HAP-1 (cell line): ENCODE measurements at regions not wholly inside any gene's neighbourhood (a gene's known extent, or its start where the extent isn't known, plus 50 kb on each side); places are given as distances from the start of the nearest gene placed in this dataset.
"Not testable (repeated sequence)": the region's sequence is repeated elsewhere in the genome, so short reads cannot be mapped to it uniquely, and the experiment has no call there.

ENCODE experiments used
- DNase-seq, 2 experiments: peaks; one replicate each; pipeline ENCODE4 v3.0.0-alpha.2; 2016 to 2020; ENCODE audit warnings: low spot score in 2 of 2
- H3K27me3 ChIP-seq: fragments of 250-450 bp; sonication (Bioruptor Pico); 2 replicates; pipeline ENCODE4 v1.5.1; 2020; ENCODE audit warnings: low read depth, mild to moderate bottlenecking, moderate library complexity
- H3K36me3 ChIP-seq: fragments of 250-450 bp; sonication (Bioruptor Pico); replicated peaks from 2 replicates; pipeline ENCODE4 v1.5.1; 2020; ENCODE audit warnings: mild to moderate bottlenecking
- H3K4me1 ChIP-seq: fragments of 250-450 bp; sonication (Bioruptor Pico); 2 replicates; pipeline ENCODE4 v1.5.1; 2020; ENCODE audit warnings: mild to moderate bottlenecking
- H3K4me3 ChIP-seq: fragments of 250-450 bp; sonication (Bioruptor Pico); 2 replicates; pipeline ENCODE4 v1.5.1; 2020; ENCODE audit warnings: mild to moderate bottlenecking, moderate library complexity
- H3K9me3 ChIP-seq: fragments of 250-450 bp; sonication (Bioruptor Pico); 2 replicates; pipeline ENCODE4 v1.5.1; 2020; ENCODE audit warnings: mild to moderate bottlenecking, moderate library complexity
- in situ Hi-C: fragments of 300-500 bp; cut with MboI; formaldehyde crosslinking; loops from 3 replicates; pipeline ENCODE4 v1.14.3; 2020; ENCODE audit warnings: low sequenced_read_pairs, inconsistent platforms, mixed read lengths

GRCh38 chr1:102821707-102822106 is 286.6 kb downstream of the COL11A1 start:
- in situ Hi-C loops: no loop called here
- no peaks in the 10 kb centered on the region; the same call in 1 of the 2 replicates for H3K9me3 ChIP-seq
- H3K36me3 ChIP-seq: no peaks in the 10 kb centered on the region
- no peak for DNase-seq
- H3K4me3 ChIP-seq: no peak overlapping the region
- no peaks in the 10 kb centered on the region for H3K27me3 ChIP-seq
- H3K4me1 ChIP-seq: no peaks in the 10 kb centered on the region

GRCh38 chr1:102800406-102800805 is 307.9 kb downstream of the COL11A1 start:
- Histone ChIP-seq H3K9me3 (no peaks in the 10 kb centered on the region), H3K27me3 (no peaks in the 10 kb centered on the region), H3K4me1 (no peaks in the 10 kb centered on the region), H3K36me3 (no peaks in the 10 kb centered on the region), H3K4me3 (no peak overlapping the region)
- in situ Hi-C loops: no loop called here
- no peak for DNase-seq

GRCh38 chr1:102799496-102799895 is 308.8 kb downstream of the COL11A1 start:
- H3K4me3 ChIP-seq: no peak overlapping the region
- DNase-seq: no peak
- no peaks in the 10 kb centered on the region for H3K27me3 ChIP-seq
- no peaks in the 10 kb centered on the region for H3K9me3 ChIP-seq
- no peaks in the 10 kb centered on the region for H3K4me1 ChIP-seq
- in situ Hi-C loops: no loop called here
- H3K36me3 ChIP-seq: no peaks in the 10 kb centered on the region

- Histone ChIP-seq H3K4me1 (no peaks in the 10 kb centered on the region), H3K4me3 (no peak overlapping the region), H3K9me3 (no peaks in the 10 kb centered on the region), H3K27me3 (no peaks in the 10 kb centered on the region), H3K36me3 (no peaks in the 10 kb centered on the region)
- in situ Hi-C loops: no loop called here
- no peak for DNase-seq
These were observed 309.6 kb downstream of the COL11A1 start for GRCh38 chr1:102798718-102799117.

GRCh38 chr1:102796429-102796828 is 311.9 kb downstream of the COL11A1 start:
- in situ Hi-C loops: no loop called here
- DNase-seq: no peak
- H3K9me3 ChIP-seq: no peaks in the 10 kb centered on the region
- H3K36me3 ChIP-seq: no peaks in the 10 kb centered on the region
- no peak overlapping the region for H3K4me3 ChIP-seq
- no peaks in the 10 kb centered on the region for H3K27me3 ChIP-seq
- H3K4me1 ChIP-seq: no peaks in the 10 kb centered on the region

- Histone ChIP-seq H3K36me3 (no peaks in the 10 kb centered on the region), H3K4me1 (no peaks in the 10 kb centered on the region), H3K4me3 (no peak overlapping the region), H3K27me3 (no peaks in the 10 kb centered on the region), H3K9me3 (no peaks in the 10 kb centered on the region)
- in situ Hi-C loops: no loop called here
- no peak for DNase-seq
These were observed 317.3 kb downstream of the COL11A1 start for GRCh38 chr1:102790997-102791396.

- in situ Hi-C loops, H3K36me3 ChIP-seq: not testable (repeated sequence)
These were observed 318.4 kb downstream of the COL11A1 start for GRCh38 chr1:102789951-102790350.

GRCh38 chr1:102783487-102783886 is 324.8 kb downstream of the COL11A1 start:
- H3K36me3 ChIP-seq: no peaks in the 10 kb centered on the region
- no peaks in the 10 kb centered on the region for H3K4me1 ChIP-seq
- H3K4me3 ChIP-seq: no peak overlapping the region
- in situ Hi-C loops: no loop called here
- no peaks in the 10 kb centered on the region for H3K9me3 ChIP-seq
- no peak for DNase-seq
- H3K27me3 ChIP-seq: no peaks in the 10 kb centered on the region

More at GRCh38 chr1:102789951-102790350, 318.4 kb downstream of the COL11A1 start:
- H3K4me3 ChIP-seq, H3K9me3 ChIP-seq, H3K4me1 ChIP-seq, DNase-seq, H3K27me3 ChIP-seq: not testable (repeated sequence)

GRCh38 chr1:102782144-102782543 is 326.2 kb downstream of the COL11A1 start:
- in situ Hi-C loops: no loop called here
- H3K4me1 ChIP-seq: no peaks in the 10 kb centered on the region
- H3K36me3 ChIP-seq: no peaks in the 10 kb centered on the region
- H3K27me3 ChIP-seq: no peaks in the 10 kb centered on the region
- no peak overlapping the region for H3K4me3 ChIP-seq
- DNase-seq: no peak
- H3K9me3 ChIP-seq: no peaks in the 10 kb centered on the region

GRCh38 chr1:102776071-102776470 is 332.3 kb downstream of the COL11A1 start:
- Histone ChIP-seq H3K36me3 (no peaks in the 10 kb centered on the region), H3K9me3 (no peaks in the 10 kb centered on the region), H3K4me1 (no peaks in the 10 kb centered on the region; the same call in 1 of the 2 replicates), H3K27me3 (no peaks in the 10 kb centered on the region), H3K4me3 (no peak overlapping the region)
- no peak for DNase-seq
- in situ Hi-C loops: no loop called here

GRCh38 chr1:102772831-102773230 is 335.5 kb downstream of the COL11A1 start:
- Histone ChIP-seq H3K27me3 (no peaks in the 10 kb centered on the region), H3K4me3 (no peak overlapping the region), H3K4me1 (no peaks in the 10 kb centered on the region; the same call in 1 of the 2 replicates), H3K36me3 (no peaks in the 10 kb centered on the region), H3K9me3 (no peaks in the 10 kb centered on the region)
- DNase-seq: no peak
- in situ Hi-C loops: no loop called here

GRCh38 chr1:102758418-102758817 is 349.9 kb downstream of the COL11A1 start:
- in situ Hi-C loops: no loop called here
- Histone ChIP-seq H3K4me3 (no peak overlapping the region), H3K4me1 (no peaks in the 10 kb centered on the region), H3K9me3 (no peaks in the 10 kb centered on the region), H3K27me3 (no peaks in the 10 kb centered on the region), H3K36me3 (no peaks in the 10 kb centered on the region)
- no peak for DNase-seq

- in situ Hi-C loops: no loop called here
- no peaks in the 10 kb centered on the region for H3K9me3 ChIP-seq
- H3K4me1 ChIP-seq: no peaks in the 10 kb centered on the region
- no peak for DNase-seq
- H3K27me3 ChIP-seq: no peaks in the 10 kb centered on the region
- no peak overlapping the region for H3K4me3 ChIP-seq
- no peaks in the 10 kb centered on the region for H3K36me3 ChIP-seq
These were observed 351.0 kb downstream of the COL11A1 start for GRCh38 chr1:102757363-102757762.

GRCh38 chr1:102751111-102751510 is 357.2 kb downstream of the COL11A1 start:
- in situ Hi-C loops: no loop called here
- no peak for DNase-seq
- no peaks in the 10 kb centered on the region for H3K36me3 ChIP-seq
- no peaks in the 10 kb centered on the region for H3K4me1 ChIP-seq
- H3K27me3 ChIP-seq: no peaks in the 10 kb centered on the region
- H3K9me3 ChIP-seq: no peaks in the 10 kb centered on the region
- no peak overlapping the region for H3K4me3 ChIP-seq

GRCh38 chr1:102742426-102742825 is 365.9 kb downstream of the COL11A1 start:
- Histone ChIP-seq H3K4me1 (peaks cover 5% of the 10 kb centered on the region), H3K4me3 (no peak overlapping the region), H3K27me3 (no peaks in the 10 kb centered on the region), H3K9me3 (no peaks in the 10 kb centered on the region), H3K36me3 (no peaks in the 10 kb centered on the region)
- in situ Hi-C loops: no loop called here
- no peak for DNase-seq
